ENCODE measurements at regions not wholly inside any gene's neighbourhood (a gene's known extent, or its start where the extent isn't known, plus 50 kb on each side); places are given as distances from the start of the nearest gene placed in this dataset.
A peak's percentile ranks its signal among the peaks of the same experiment; 100 is the strongest.

DNA sequence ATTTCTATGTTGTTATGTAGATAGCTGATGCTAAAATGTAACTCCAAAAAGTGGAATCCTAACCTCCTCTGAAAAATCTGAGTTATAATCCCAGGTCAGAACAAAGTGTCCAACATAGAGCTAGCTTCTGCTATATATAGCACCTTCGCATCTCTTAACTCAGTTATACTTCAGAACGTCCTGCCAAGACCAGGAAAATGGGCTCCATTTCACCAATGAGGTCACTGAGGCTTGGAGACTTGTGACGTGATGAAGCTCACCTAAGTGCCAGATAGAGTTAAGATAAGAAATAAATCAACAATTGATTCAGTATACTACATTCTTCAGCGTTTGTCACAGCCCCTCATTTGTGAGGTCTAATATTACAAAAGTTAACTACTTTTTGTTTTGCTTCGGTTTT is 88.8 kb downstream of the KCTD12 start:
- TF ChIP-seq, protein P1, sequence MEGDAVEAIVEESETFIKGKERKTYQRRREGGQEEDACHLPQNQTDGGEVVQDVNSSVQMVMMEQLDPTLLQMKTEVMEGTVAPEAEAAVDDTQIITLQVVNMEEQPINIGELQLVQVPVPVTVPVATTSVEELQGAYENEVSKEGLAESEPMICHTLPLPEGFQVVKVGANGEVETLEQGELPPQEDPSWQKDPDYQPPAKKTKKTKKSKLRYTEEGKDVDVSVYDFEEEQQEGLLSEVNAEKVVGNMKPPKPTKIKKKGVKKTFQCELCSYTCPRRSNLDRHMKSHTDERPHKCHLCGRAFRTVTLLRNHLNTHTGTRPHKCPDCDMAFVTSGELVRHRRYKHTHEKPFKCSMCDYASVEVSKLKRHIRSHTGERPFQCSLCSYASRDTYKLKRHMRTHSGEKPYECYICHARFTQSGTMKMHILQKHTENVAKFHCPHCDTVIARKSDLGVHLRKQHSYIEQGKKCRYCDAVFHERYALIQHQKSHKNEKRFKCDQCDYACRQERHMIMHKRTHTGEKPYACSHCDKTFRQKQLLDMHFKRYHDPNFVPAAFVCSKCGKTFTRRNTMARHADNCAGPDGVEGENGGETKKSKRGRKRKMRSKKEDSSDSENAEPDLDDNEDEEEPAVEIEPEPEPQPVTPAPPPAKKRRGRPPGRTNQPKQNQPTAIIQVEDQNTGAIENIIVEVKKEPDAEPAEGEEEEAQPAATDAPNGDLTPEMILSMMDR (IDR thresholded peaks at IDR 0.05; ENCODE audit: insufficient read depth, low read depth, low read length): no peak
- H3K4me3 ChIP-seq (ENCODE audit: low read depth, low read length): no peak overlapping the region
- no peak for DNase-seq (ENCODE audit: low read depth)

DNA sequence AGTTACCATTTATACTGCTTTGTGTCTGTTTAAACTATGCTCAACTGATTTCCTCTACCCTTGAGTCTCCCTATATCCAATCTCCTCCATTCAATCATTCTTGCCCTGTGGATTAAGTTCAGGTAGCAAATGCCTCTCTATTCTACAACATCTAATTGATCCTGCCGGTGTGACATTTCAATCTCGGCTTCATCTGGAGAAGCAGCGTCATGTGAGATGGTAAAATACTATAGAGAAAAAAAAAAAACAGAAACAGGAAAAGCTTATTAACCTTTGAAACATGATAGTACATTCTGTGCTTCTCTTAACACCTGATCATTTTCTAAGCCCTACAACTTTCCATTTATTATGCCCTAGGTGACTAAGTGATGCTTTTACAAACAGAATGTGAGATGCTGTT is 89.4 kb downstream of the KCTD12 start:
- TF ChIP-seq, protein P1 (IDR thresholded peaks at IDR 0.05; ENCODE audit: insufficient read depth, low read depth, low read length): no peak
- DNase-seq (ENCODE audit: low read depth): no peak
- no peak overlapping the region for H3K4me3 ChIP-seq (ENCODE audit: low read depth, low read length)

DNA sequence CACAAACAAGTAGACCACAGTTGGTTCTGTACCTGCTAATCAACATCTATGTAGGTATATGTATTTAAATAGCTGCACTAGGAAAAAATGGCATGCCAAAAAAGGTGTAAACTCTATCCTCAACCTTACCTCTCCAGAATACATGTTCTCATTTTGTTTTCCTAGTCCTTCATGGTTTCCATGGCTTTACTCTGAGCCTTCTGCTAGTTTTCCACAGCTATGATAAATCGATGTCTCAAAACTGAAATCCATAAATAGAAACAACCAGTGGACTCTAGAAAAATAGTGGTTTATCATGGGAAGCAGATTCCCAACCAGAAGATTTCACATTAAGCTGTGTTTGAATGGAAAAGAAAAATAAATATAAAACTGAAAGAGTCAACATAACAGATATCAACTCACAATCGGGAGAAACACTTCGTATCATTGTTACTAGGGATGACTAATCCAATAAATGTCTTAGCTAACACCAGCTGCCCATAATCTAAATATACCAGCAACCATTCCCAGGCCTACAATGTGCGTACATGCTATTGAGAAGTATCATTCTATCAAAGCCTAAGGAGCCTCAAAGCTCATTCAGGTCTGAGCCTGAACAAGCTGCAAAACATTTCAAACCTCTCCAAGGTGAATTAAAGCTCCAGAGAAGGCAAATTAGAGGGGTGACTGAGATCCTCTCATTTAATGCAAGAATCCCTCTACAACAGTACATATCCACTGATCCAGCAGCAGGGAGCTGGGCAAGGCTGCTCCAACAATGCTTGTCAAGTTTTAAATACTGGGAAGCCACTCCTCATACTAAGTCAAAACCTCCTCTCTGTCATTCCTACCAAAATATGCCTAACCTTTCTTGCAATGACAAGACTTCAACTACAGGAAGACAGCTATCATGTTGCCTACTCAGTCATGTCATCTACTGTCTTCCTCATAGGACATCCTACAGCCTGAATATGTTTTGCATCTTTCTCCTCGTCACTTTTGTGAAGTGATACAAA is 90.2 kb downstream of the KCTD12 start:
- no peak overlapping the region for H3K4me3 ChIP-seq (ENCODE audit: low read depth, low read length)
- peak; percentile 78 for DNase-seq (ENCODE audit: low read depth)
- TF ChIP-seq, protein P1 (IDR thresholded peaks at IDR 0.05; ENCODE audit: insufficient read depth, low read depth, low read length): no peak

DNA sequence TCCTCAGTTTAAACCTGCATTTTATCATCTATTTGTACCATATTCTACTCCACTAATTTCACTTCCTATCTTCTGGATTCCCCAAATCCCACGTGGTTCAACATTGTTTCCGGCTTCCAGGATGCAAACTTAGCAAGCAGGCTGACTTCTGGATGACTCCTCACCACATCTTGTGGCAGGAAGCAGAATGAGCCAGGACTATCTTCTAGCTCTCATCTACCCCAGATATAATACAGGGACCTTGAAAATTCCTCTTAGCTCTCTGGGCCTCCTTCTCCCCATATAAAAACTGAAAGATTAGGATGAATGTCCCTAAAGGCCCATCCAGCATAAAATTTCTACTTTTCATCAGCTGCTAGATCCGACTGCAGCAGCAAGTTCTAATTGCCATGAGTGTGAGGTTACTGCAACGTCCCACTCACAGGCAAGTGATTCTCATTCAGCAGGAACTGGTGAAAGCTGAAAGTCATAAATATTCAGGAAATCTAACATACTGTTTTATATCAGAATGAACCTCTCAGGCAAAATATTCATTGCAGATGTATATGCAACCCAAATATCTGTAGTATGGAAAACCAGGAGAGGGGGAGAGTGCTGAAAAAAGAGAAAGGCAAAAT is 93.4 kb downstream of the KCTD12 start:
- DNase-seq (ENCODE audit: low read depth): peak; percentile 52
- TF ChIP-seq, protein P1 (IDR thresholded peaks at IDR 0.05; ENCODE audit: insufficient read depth, low read depth, low read length): no peak
- H3K4me3 ChIP-seq (ENCODE audit: low read depth, low read length): no peak overlapping the region

DNA sequence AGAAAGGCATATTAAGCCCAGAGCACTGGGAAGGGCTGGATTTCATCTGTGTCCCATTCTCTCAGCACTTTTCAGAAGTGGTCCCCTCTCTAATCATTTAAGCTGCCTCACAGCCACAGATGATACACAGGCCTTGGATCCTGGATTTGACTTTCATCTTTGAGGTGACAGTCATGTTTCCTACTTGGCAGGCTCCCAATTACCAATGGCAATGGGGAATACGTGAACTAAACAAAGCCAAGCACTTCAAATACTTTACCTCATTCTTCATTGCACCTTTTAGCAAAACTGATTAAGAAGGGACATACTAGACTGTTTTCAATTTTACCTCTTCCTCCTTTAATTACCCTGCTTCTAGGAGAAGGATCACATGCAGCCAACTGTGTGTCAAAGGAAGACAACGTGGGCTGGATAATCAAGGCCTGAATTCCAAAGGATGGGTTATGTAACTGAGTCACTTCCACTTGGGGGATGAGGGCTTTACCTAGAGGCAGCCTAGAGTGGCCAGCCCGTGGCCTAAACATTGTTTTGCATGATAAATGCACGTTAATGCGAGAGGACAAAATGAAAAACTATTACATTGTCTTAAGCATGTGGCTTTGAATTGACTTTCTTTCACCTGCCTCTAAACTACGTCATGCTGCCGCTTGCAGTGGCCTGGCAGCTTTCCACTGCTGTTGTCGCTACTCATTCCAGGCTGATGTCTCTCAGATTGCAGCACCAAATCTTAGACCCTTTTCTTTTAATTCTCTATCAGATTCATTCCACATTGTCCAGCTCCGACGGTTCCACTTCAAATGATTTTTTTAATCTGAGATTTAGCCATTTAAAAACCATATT is 95.0 kb downstream of the KCTD12 start:
- no peak for DNase-seq (ENCODE audit: low read depth)
- no peak overlapping the region for H3K4me3 ChIP-seq (ENCODE audit: low read depth, low read length)
- TF ChIP-seq, protein P1 (IDR thresholded peaks at IDR 0.05; ENCODE audit: insufficient read depth, low read depth, low read length): no peak

DNA sequence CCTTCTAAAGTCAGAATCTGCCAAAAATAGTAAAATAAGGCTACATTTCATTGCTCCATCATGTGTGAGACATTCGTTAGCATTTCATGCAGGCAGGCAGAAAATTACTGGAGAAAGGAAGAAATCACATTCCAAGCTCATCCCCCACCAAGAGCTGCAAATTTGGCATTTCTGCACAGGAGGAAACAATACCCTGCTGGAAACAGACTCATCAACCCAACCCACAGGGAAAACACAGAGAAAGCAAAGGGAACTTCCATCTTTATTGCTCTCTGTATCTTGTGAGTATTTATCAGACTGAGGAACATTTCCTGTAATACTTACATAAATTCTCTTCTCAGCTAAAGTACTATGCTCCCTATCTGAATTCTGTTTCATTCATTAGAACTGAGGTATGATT is 95.7 kb downstream of the KCTD12 start:
- H3K4me3 ChIP-seq (ENCODE audit: low read depth, low read length): no peak overlapping the region
- TF ChIP-seq, protein P1 (IDR thresholded peaks at IDR 0.05; ENCODE audit: insufficient read depth, low read depth, low read length): no peak
- DNase-seq (ENCODE audit: low read depth): no peak
